IMR-90 (cell line): ENCODE measurements at regions not wholly inside any gene's neighbourhood (a gene's known extent, or its start where the extent isn't known, plus 50 kb on each side); places are given as distances from the start of the nearest gene placed in this dataset.

ENCODE experiments used
- BHLHE40 ChIP-seq: fragments of 150-350 bp; IDR thresholded peaks from 2 replicates; pipeline ENCODE4 v1.6.1; 2016; ENCODE audit warnings: mild to moderate bottlenecking, low read depth, low read length
- CEBPB ChIP-seq: IDR thresholded peaks from 2 replicates; pipeline ENCODE4 v1.6.1; 2012; ENCODE audit warnings: low read depth, low read length, improper control_type of control experiment
- FOS ChIP-seq: fragments of 150-350 bp; IDR thresholded peaks from 2 replicates; pipeline ENCODE4 v1.6.1; 2016; ENCODE audit warnings: low read depth, low read length
- MAFK ChIP-seq: IDR thresholded peaks from 2 replicates; pipeline ENCODE4 v1.6.1; 2012; ENCODE audit warnings: low read depth, low read length, improper control_type of control experiment
- MAZ ChIP-seq: IDR thresholded peaks from 2 replicates; pipeline ENCODE4 v1.6.1; 2012; ENCODE audit warnings: low read depth, mild to moderate bottlenecking, low read length, improper control_type of control experiment, moderate library complexity, borderline replicate concordance
- MXI1 ChIP-seq: IDR thresholded peaks from 2 replicates; pipeline ENCODE4 v1.6.1; 2012; ENCODE audit warnings: low read depth, mild to moderate bottlenecking, low read length, moderate library complexity, borderline replicate concordance
- POLR2A ChIP-seq: IDR thresholded peaks from 2 replicates; pipeline ENCODE4 v1.6.1; 2012; ENCODE audit warnings: mild to moderate bottlenecking, low read depth, low read length
- RAD21 ChIP-seq: IDR thresholded peaks from 2 replicates; pipeline ENCODE4 v1.6.1; 2012; ENCODE audit warnings: low read length, improper control_type of control experiment
- RFX5 ChIP-seq: IDR thresholded peaks from 2 replicates; pipeline ENCODE4 v1.8.0; 2012; ENCODE audit warnings: low read depth, mild to moderate bottlenecking, low read length, moderate library complexity
- SMC3 ChIP-seq: fragments of 150-350 bp; IDR thresholded peaks from 2 replicates; pipeline ENCODE4 v1.6.1; 2016; ENCODE audit warnings: low read depth, mild to moderate bottlenecking, antibody characterized with exemption, low read length, moderate library complexity
- TF ChIP-seq, protein P1 (sequence below): conservative IDR thresholded peaks from 2 replicates; pipeline ENCODE4 v1.5.1; 2012; ENCODE audit warnings: mild to moderate bottlenecking, low read depth, low read length, improper control_type of control experiment
- TF ChIP-seq, protein P2 (sequence below): fragments of 150-350 bp; IDR thresholded peaks from 2 replicates; pipeline ENCODE4 v1.6.1; 2017; ENCODE audit warnings: mild to moderate bottlenecking, antibody characterized with exemption, low read length, low read depth

DNA sequence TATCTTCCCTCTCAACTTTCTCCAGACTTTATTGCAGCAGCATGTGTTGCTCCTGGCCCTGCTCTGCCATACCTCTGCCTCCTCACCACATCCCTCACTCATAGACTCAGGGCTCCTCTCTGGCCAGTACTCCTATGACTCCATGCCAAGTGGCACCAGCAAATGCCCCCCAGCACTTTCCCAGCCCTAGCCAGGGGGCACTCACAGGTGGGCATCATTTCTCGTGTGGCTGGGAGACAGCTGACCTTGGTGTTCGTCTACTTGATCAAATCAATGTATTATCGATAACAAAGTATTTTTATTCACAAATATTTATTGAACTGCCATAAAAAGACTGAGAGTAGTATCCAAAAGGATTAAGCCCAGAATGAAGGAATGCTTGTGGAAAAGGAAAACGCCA lies 418.2 kb downstream of the FAM72C start:
- no peak for TF ChIP-seq POLR2A
- TF ChIP-seq, protein P1, sequence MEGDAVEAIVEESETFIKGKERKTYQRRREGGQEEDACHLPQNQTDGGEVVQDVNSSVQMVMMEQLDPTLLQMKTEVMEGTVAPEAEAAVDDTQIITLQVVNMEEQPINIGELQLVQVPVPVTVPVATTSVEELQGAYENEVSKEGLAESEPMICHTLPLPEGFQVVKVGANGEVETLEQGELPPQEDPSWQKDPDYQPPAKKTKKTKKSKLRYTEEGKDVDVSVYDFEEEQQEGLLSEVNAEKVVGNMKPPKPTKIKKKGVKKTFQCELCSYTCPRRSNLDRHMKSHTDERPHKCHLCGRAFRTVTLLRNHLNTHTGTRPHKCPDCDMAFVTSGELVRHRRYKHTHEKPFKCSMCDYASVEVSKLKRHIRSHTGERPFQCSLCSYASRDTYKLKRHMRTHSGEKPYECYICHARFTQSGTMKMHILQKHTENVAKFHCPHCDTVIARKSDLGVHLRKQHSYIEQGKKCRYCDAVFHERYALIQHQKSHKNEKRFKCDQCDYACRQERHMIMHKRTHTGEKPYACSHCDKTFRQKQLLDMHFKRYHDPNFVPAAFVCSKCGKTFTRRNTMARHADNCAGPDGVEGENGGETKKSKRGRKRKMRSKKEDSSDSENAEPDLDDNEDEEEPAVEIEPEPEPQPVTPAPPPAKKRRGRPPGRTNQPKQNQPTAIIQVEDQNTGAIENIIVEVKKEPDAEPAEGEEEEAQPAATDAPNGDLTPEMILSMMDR, result no peak
- no peak for TF ChIP-seq SMC3
- TF ChIP-seq MAZ, result no peak
- TF ChIP-seq BHLHE40, result no peak
- no peak for TF ChIP-seq CEBPB
- no peak for TF ChIP-seq RAD21
- no peak for TF ChIP-seq RFX5
- TF ChIP-seq MAFK, result no peak
- TF ChIP-seq MXI1, result no peak
- TF ChIP-seq, protein P2, sequence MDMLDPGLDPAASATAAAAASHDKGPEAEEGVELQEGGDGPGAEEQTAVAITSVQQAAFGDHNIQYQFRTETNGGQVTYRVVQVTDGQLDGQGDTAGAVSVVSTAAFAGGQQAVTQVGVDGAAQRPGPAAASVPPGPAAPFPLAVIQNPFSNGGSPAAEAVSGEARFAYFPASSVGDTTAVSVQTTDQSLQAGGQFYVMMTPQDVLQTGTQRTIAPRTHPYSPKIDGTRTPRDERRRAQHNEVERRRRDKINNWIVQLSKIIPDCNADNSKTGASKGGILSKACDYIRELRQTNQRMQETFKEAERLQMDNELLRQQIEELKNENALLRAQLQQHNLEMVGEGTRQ, result no peak
- no peak for TF ChIP-seq FOS
